Forelimb muscle (tissue), 1 donor: ENCODE measurements at regions not wholly inside any gene's neighbourhood (a gene's known extent, or its start where the extent isn't known, plus 50 kb on each side); places are given as distances from the start of the nearest gene placed in this dataset.
A peak's percentile ranks its signal among the peaks of the same experiment; 100 is the strongest.
"Not testable (repeated sequence)": the region's sequence is repeated elsewhere in the genome, so short reads cannot be mapped to it uniquely, and the experiment has no call there.

ENCODE experiments used
- DNase-seq: peaks from one replicate; pipeline ENCODE4 v3.0.0-alpha.2; 2013; ENCODE audit warnings: low read depth

DNA sequence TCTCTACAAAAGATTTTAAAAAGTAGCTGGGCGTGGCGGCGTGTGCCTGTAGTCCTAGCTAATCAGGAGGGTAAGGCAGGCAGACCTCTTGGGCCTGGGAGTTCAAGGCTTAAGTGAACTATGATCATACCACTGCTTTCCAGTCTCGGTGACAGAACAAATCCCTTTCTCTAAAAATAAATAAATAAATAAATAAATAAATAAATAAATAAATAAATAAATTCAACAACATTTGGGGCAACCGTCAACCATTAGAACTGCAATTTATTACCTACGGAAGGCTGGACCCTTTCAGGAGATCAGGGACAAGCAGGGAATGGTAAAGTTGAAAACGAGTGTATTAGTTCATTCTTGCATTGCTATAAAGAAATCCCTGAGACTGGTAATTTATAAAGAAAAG is 136.2 kb upstream of the USP9X start:
- no peak for DNase-seq

DNA sequence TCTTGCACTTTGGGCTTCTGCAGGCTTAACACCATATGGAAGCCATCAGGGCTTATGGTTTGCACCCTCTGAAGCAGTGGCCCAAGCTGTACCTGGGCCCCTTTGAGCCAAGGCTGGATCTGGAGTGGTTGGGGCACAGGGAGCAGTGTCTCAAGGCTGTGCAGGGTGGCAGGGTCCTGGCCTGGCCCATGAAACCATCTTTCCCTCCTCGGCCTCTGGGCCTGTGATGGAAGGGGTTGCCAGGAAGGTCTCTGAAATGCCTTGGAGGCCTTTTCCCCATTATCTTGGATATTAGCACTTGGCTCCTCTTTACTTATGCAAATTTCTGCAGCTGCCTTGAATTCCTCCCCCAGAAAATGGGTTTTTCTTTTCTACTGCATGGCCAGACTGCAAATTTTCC is 134.7 kb upstream of the USP9X start:
- no peak for DNase-seq

DNA sequence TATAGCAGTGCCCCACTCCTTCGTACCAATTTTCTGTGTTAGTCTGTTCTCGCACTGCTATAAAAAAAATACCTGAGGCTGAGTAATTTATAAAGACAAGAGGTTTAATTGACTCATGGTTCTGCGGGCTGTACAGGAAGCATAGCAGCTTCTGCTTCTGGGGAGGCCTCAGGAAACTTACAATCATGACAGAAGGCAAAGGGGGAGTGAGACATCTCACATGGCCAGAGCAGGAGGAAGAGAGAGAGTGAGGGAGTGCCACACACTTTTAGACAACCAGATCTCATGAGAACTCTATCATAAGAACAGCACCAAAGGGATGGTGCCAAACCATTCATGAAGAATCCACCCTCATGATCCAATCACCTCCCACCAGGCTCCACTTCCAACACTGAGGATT is 133.8 kb upstream of the USP9X start:
- DNase-seq, result not testable (repeated sequence)

GRCh38 chrX:40952855-40953254 is 132.4 kb upstream of the USP9X start:
- no peak for DNase-seq

- DNase-seq, result no peak
These were observed 131.9 kb upstream of the USP9X start for GRCh38 chrX:40953369-40953768.

DNA sequence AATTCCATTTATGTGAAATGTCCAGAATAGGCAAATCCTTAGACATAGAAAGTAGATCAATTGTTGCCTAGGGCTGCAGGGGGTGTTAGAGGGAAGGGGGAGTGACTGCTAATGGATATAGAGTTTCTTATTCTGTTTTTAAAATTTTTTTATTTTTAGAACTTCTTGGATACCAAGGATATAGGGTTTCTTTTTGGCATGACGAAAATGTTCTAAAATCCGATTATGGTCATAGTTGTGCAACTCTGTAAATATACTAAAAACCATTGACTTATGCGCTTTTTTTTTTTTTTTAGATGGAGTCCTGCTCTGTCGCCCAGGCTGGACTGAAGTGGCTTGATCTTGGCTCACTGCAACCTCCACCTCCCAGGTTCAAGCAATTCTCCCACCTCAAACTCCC is 125.2 kb upstream of the USP9X start:
- DNase-seq, result no peak

- no peak for DNase-seq
These were observed 122.3 kb upstream of the USP9X start for GRCh38 chrX:40962793-40963407.

GRCh38 chrX:40964008-40964407 is 121.2 kb upstream of the USP9X start:
- DNase-seq, result no peak

DNA sequence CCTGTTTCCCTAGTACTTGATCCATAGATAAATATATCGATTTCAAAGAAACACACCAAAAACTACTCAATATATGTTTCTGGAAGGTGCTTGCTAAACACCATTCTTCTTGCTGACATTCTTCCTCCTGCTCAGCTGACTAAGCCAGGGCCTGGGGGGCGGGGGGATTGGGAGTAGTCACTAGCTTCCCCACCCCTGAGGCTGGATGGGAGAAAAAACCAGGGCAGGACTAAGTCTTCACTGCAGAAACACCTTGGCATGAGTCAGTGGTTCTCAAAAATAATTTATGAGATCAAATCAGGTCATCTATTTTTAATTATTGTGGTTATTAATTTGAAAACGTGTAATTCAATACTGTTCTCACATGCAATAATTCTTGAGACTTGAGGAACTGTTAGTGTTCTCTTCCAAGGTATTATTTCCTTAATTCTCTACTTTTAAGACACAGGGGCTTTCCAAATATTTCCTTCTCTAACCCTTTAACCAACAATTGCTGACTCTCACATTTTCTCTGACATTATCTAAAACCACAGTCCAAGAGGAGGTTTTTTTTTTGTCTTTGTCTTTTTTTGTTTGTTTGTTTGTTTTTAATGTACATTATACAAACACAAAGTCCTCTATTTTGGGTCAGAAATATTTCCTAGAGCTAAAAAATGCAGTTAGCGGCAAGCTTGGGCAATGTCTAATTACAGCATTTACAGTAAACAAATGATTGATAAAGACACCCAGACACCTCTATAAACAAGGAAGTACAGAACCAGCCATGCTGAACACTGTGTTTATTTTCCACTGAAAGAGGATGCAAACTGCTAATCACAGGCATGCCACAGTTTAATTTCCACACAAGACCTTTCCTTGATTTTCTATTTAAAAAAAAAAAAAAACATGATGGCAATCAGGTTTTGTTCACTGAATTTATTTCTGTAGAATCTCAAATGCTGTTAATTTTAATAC is 120.3 kb upstream of the USP9X start:
- no peak for DNase-seq

GRCh38 chrX:40966213-40966820 is 118.9 kb upstream of the USP9X start:
- no peak for DNase-seq

- DNase-seq, result no peak
These were observed 117.1 kb upstream of the USP9X start for GRCh38 chrX:40968180-40968579.

DNA sequence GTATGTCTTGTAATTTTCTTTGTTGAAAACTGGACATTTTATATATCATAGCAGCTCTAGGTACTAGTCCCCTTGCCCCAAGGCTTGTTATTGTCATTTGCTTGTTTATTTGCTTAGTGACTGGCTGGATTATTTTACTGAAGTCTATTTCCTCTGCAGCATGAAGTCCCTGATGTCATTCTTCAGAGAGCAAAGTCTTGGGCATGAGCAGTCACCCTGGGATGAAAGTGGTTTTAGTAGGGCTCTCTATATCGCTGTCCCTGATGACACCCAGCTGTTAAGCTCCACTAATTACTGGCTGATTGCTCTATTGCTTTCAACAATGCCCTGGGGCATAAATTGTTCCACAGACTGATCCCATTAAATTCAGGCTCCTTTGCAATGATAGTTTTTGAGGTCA is 113.5 kb upstream of the USP9X start:
- no peak for DNase-seq

- no peak for DNase-seq
These were observed 111.6 kb upstream of the USP9X start for GRCh38 chrX:40973619-40974018.

- no peak for DNase-seq
These were observed 109.3 kb upstream of the USP9X start for GRCh38 chrX:40975951-40976350.

GRCh38 chrX:40976981-40977380 is 108.3 kb upstream of the USP9X start:
- no peak for DNase-seq

- DNase-seq, result no peak
These were observed 100.3 kb upstream of the USP9X start for GRCh38 chrX:40984962-40985361.

DNA sequence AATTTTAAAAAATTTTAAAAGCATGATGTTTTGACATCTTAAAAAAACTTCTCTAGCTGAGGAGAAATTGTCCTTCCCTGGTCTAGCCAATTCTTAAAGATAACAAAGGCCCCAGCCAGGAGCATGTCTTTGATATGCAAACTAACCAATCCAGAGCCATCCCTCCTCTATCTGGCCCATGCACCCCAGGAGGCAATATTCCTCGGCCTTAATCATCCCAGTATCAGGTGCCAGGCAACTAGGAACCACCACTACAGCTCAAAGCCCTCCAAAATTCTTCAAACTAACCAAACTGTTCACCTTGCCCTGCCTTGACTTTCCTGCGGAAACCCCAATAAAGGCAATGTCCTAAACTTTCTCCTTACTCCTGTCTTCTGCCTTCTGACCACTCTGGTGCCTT is 97.8 kb upstream of the USP9X start:
- DNase-seq, result no peak

DNA sequence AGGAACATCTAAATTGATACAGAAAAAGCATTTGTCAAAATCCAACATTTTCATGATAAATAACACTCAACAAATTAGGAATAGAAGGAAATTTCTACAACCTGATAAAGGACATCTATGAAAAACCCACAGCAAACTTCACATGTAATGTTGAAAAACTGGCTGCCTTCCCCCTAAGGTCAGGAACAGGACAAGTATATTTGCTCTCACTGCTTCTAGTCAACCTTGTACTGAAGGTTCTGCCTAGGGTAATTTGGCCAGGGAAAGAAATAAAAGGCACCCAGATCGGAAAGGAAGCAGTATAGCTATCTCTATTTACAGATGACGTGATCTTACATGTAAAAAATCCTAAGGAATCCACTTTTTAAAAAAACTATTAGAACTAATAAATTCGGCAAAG is 97.1 kb upstream of the USP9X start:
- DNase-seq, result no peak

DNA sequence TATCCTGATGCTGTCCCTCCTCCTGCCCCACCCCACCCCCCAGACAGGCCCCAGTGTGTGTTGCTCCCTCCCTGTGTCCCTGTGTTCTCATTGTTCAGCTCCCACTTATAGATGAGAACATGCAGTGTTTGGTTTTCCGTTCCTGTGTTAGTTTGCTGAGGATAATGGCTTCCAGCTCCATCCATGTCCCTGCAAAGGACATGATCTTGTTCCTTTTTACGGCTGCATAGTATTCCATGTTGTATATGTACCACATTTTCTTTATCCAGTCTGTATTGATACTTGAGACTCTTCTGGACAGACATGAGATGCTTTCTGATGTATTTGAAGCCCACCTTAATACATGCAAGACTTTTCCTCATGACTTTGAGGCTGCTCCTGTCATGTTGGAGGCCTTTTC is 91.8 kb upstream of the USP9X start:
- not testable (repeated sequence) for DNase-seq

GRCh38 chrX:40996886-40997530 is 88.2 kb upstream of the USP9X start:
- peak; percentile 63 for DNase-seq

GRCh38 chrX:40998123-40998522 is 87.1 kb upstream of the USP9X start:
- no peak for DNase-seq

- DNase-seq, result no peak
These were observed 83.9 kb upstream of the USP9X start for GRCh38 chrX:41001327-41001726.
